WTC11 (cell line): ENCODE measurements at regions not wholly inside any gene's neighbourhood (a gene's known extent, or its start where the extent isn't known, plus 50 kb on each side); places are given as distances from the start of the nearest gene placed in this dataset.

Source experiments
- ATAC-seq: fragments of 200-7000 bp; cut with Tn5 transposase; 2 replicates; pipeline ENCODE4 v1.10.0; 2021; ENCODE audit warnings: mild to moderate bottlenecking, moderate library complexity
- CTCF ChIA-PET: fragments of 300-600 bp; sonication (Branson Sonifier 250); formaldehyde crosslinking; loops from one replicate; lab custom pipeline; 2021; ENCODE audit warnings: antibody characterized with exemption; lab: Charles Lee
- POLR2A ChIA-PET: fragments of 350-600 bp; sonication (Branson Sonifier 250); formaldehyde crosslinking; loops from one replicate; lab custom pipeline; 2021; ENCODE audit warnings: antibody characterized with exemption; lab: Charles Lee
- DNase-seq: peaks from one replicate; pipeline ENCODE4 v3.0.0; 2021; ENCODE audit warnings: low spot score
- H3K27ac Mint-ChIP-seq: 2 replicates; pipeline ENCODE4 v1.8.0; 2021; ENCODE audit warnings: mixed read lengths
- H3K27me3 Mint-ChIP-seq: 2 replicates; pipeline ENCODE4 v1.8.0; 2021; ENCODE audit warnings: low read depth, mild to moderate bottlenecking, moderate library complexity, mixed read lengths
- H3K36me3 Mint-ChIP-seq: 2 replicates; pipeline ENCODE4 v1.8.0; 2021; ENCODE audit warnings: mixed read lengths
- H3K4me1 Mint-ChIP-seq: 2 replicates; pipeline ENCODE4 v1.8.0; 2022; ENCODE audit warnings: mixed read lengths
- H3K4me3 Mint-ChIP-seq: 2 replicates; pipeline ENCODE4 v1.8.0; 2021; ENCODE audit warnings: mild to moderate bottlenecking, moderate library complexity, mixed read lengths
- H3K9me3 Mint-ChIP-seq: 2 replicates; pipeline ENCODE4 v1.8.0; 2021; ENCODE audit warnings: mixed read lengths
- CREB1 ChIP-seq: sonication (generic); formaldehyde crosslinking; IDR thresholded peaks from 2 replicates; pipeline ENCODE4 v1.8.0; 2023; ENCODE audit warnings: mild to moderate bottlenecking, missing genetic modification reagents
- CREM ChIP-seq: sonication (generic); formaldehyde crosslinking; IDR thresholded peaks from 2 replicates; pipeline ENCODE4 v1.8.1; 2022; ENCODE audit warnings: mild to moderate bottlenecking, missing genetic modification reagents, moderate library complexity
- FOXP1 ChIP-seq: sonication (generic); formaldehyde crosslinking; IDR thresholded peaks from 2 replicates; pipeline ENCODE4 v1.8.0; 2022; ENCODE audit warnings: missing genetic modification reagents, mild to moderate bottlenecking, moderate library complexity, borderline replicate concordance
- JAZF1 ChIP-seq: fragments of 250-450 bp; sonication (Bioruptor Pico); IDR thresholded peaks from 2 replicates; pipeline ENCODE4 v1.9.0; 2021; ENCODE audit warnings: moderate library complexity, mild to moderate bottlenecking, inconsistent platforms
- KAT7 ChIP-seq: sonication (generic); formaldehyde crosslinking; IDR thresholded peaks from 2 replicates; pipeline ENCODE4 v1.8.1; 2023; ENCODE audit warnings: missing genetic modification reagents, mild to moderate bottlenecking, borderline replicate concordance
- NFYB ChIP-seq: sonication (generic); formaldehyde crosslinking; conservative IDR thresholded peaks from 2 replicates; pipeline ENCODE4 v1.8.0; 2022; ENCODE audit warnings: low read depth, missing genetic modification reagents
- RORB ChIP-seq: fragments of 250-450 bp; sonication (Bioruptor Pico); IDR thresholded peaks from 2 replicates; pipeline ENCODE4 v1.9.0; 2021; ENCODE audit warnings: mild to moderate bottlenecking
- SMAD3 ChIP-seq: sonication (generic); formaldehyde crosslinking; IDR thresholded peaks from 2 replicates; pipeline ENCODE4 v1.8.0; 2022; ENCODE audit warnings: missing genetic modification reagents, mild to moderate bottlenecking, borderline replicate concordance
- TP53 ChIP-seq: sonication (generic); formaldehyde crosslinking; IDR thresholded peaks from 2 replicates; pipeline ENCODE4 v1.8.1; 2023; ENCODE audit warnings: mild to moderate bottlenecking, missing genetic modification reagents
- ZBTB21 ChIP-seq: sonication (generic); formaldehyde crosslinking; IDR thresholded peaks from 2 replicates; pipeline ENCODE4 v1.8.1; 2023; ENCODE audit warnings: mild to moderate bottlenecking, missing genetic modification reagents, borderline replicate concordance
- ZNF138 ChIP-seq: sonication (generic); formaldehyde crosslinking; conservative IDR thresholded peaks from 2 replicates; pipeline ENCODE4 v1.8.1; 2022; ENCODE audit warnings: mild to moderate bottlenecking, moderate library complexity, missing genetic modification reagents
- ZNF396 ChIP-seq: fragments of 250-450 bp; sonication (Bioruptor Pico); IDR thresholded peaks from 2 replicates; pipeline ENCODE4 v1.8.0; 2021; ENCODE audit warnings: mild to moderate bottlenecking, moderate library complexity, borderline replicate concordance
- TF ChIP-seq, protein P1 (sequence below): sonication (generic); formaldehyde crosslinking; IDR thresholded peaks from 2 replicates; pipeline ENCODE4 v1.8.0; 2022; ENCODE audit warnings: mild to moderate bottlenecking, missing genetic modification reagents
- TF ChIP-seq, protein P2 (sequence below): sonication (generic); formaldehyde crosslinking; IDR thresholded peaks from 2 replicates; pipeline ENCODE4 v1.8.1; 2023; ENCODE audit warnings: mild to moderate bottlenecking, missing genetic modification reagents
- TF ChIP-seq, protein P3 (sequence below): sonication (generic); formaldehyde crosslinking; IDR thresholded peaks from 2 replicates; pipeline ENCODE4 v1.8.1; 2022; ENCODE audit warnings: low read depth, missing genetic modification reagents, borderline replicate concordance
- TF ChIP-seq, protein P4 (sequence below): fragments of 200-600 bp; IDR thresholded peaks from 2 replicates; pipeline ENCODE4 v1.8.0; 2022; ENCODE audit warnings: antibody characterized with exemption
- TF ChIP-seq, protein P5 (sequence below): sonication (generic); formaldehyde crosslinking; IDR thresholded peaks from 2 replicates; pipeline ENCODE4 v1.8.0; 2022; ENCODE audit warnings: missing genetic modification reagents
- TF ChIP-seq, protein P6 (sequence below): fragments of 250-450 bp; sonication (Bioruptor Pico); IDR thresholded peaks from 2 replicates; pipeline ENCODE4 v2.1.2; 2022; ENCODE audit warnings: mild to moderate bottlenecking, moderate library complexity

DNA sequence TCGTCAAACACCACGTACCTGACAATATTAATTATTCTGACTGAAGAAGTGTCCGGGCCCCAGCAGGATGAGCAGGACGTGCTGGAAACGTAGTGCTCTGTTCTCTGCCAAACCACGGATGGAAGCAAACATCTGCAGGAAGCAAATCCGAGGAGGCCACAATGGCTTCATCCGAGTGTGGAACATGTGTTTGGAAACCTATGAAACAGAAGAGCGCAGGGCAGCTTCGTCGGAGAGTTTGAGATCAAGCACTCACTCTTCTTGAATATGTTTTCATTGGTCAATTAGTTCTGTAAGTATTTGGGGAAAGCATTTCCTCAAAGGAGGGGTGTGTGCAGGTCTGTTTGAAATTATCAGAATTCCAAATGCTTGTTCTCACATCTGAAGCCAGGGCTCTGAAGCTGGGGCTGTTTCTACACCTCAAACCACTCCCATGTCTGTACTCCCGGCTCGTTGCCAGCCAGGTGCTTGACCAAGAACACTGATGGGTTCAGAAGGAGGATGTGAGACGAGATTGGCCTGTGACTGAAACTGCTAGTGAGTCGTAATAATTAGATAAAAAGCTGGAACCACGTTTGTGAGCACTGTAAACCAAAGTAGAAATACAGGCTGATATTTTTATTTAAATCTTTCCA lies 356.6 kb upstream of the SALL3 start:
- ATAC-seq, result no peak
- Mint-ChIP-seq H3K27me3 (no peaks in the 10 kb centered on the region), H3K4me1 (peaks cover 9% of the 10 kb centered on the region), H3K36me3 (peaks cover 22% of the 10 kb centered on the region; the same call in 1 of the 2 replicates), H3K9me3 (peaks cover 41% of the 10 kb centered on the region)
- POLR2A ChIA-PET, result no interaction called here
- DNase-seq, result no peak
- TF ChIP-seq, protein P1, sequence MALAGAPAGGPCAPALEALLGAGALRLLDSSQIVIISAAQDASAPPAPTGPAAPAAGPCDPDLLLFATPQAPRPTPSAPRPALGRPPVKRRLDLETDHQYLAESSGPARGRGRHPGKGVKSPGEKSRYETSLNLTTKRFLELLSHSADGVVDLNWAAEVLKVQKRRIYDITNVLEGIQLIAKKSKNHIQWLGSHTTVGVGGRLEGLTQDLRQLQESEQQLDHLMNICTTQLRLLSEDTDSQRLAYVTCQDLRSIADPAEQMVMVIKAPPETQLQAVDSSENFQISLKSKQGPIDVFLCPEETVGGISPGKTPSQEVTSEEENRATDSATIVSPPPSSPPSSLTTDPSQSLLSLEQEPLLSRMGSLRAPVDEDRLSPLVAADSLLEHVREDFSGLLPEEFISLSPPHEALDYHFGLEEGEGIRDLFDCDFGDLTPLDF, result no peak
- TF ChIP-seq ZNF138 (CRISPR knock-in tag) (no peak), CREB1 (CRISPR knock-in tag) (no peak), NFYB (CRISPR knock-in tag) (no peak), TP53 (CRISPR knock-in tag) (no peak), SMAD3 (CRISPR knock-in tag) (no peak), FOXP1 (no peak), KAT7 (CRISPR knock-in tag) (no peak), RORB (CRISPR knock-in tag) (no peak)
- TF ChIP-seq, protein P2, sequence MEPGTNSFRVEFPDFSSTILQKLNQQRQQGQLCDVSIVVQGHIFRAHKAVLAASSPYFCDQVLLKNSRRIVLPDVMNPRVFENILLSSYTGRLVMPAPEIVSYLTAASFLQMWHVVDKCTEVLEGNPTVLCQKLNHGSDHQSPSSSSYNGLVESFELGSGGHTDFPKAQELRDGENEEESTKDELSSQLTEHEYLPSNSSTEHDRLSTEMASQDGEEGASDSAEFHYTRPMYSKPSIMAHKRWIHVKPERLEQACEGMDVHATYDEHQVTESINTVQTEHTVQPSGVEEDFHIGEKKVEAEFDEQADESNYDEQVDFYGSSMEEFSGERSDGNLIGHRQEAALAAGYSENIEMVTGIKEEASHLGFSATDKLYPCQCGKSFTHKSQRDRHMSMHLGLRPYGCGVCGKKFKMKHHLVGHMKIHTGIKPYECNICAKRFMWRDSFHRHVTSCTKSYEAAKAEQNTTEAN (CRISPR knock-in tag), result no peak
- TF ChIP-seq, protein P3, sequence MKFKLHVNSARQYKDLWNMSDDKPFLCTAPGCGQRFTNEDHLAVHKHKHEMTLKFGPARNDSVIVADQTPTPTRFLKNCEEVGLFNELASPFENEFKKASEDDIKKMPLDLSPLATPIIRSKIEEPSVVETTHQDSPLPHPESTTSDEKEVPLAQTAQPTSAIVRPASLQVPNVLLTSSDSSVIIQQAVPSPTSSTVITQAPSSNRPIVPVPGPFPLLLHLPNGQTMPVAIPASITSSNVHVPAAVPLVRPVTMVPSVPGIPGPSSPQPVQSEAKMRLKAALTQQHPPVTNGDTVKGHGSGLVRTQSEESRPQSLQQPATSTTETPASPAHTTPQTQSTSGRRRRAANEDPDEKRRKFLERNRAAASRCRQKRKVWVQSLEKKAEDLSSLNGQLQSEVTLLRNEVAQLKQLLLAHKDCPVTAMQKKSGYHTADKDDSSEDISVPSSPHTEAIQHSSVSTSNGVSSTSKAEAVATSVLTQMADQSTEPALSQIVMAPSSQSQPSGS, result no peak
- TF ChIP-seq, protein P4, sequence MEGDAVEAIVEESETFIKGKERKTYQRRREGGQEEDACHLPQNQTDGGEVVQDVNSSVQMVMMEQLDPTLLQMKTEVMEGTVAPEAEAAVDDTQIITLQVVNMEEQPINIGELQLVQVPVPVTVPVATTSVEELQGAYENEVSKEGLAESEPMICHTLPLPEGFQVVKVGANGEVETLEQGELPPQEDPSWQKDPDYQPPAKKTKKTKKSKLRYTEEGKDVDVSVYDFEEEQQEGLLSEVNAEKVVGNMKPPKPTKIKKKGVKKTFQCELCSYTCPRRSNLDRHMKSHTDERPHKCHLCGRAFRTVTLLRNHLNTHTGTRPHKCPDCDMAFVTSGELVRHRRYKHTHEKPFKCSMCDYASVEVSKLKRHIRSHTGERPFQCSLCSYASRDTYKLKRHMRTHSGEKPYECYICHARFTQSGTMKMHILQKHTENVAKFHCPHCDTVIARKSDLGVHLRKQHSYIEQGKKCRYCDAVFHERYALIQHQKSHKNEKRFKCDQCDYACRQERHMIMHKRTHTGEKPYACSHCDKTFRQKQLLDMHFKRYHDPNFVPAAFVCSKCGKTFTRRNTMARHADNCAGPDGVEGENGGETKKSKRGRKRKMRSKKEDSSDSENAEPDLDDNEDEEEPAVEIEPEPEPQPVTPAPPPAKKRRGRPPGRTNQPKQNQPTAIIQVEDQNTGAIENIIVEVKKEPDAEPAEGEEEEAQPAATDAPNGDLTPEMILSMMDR, result no peak
- TF ChIP-seq, protein P5, sequence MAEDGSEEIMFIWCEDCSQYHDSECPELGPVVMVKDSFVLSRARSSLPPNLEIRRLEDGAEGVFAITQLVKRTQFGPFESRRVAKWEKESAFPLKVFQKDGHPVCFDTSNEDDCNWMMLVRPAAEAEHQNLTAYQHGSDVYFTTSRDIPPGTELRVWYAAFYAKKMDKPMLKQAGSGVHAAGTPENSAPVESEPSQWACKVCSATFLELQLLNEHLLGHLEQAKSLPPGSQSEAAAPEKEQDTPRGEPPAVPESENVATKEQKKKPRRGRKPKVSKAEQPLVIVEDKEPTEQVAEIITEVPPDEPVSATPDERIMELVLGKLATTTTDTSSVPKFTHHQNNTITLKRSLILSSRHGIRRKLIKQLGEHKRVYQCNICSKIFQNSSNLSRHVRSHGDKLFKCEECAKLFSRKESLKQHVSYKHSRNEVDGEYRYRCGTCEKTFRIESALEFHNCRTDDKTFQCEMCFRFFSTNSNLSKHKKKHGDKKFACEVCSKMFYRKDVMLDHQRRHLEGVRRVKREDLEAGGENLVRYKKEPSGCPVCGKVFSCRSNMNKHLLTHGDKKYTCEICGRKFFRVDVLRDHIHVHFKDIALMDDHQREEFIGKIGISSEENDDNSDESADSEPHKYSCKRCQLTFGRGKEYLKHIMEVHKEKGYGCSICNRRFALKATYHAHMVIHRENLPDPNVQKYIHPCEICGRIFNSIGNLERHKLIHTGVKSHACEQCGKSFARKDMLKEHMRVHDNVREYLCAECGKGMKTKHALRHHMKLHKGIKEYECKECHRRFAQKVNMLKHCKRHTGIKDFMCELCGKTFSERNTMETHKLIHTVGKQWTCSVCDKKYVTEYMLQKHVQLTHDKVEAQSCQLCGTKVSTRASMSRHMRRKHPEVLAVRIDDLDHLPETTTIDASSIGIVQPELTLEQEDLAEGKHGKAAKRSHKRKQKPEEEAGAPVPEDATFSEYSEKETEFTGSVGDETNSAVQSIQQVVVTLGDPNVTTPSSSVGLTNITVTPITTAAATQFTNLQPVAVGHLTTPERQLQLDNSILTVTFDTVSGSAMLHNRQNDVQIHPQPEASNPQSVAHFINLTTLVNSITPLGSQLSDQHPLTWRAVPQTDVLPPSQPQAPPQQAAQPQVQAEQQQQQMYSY (CRISPR knock-in tag), result no peak
- TF ChIP-seq, all 79 proteins: peak for 0
- Mint-ChIP-seq H3K4me3 (no peak overlapping the region), H3K27ac (no peak overlapping the region)
- CTCF ChIA-PET, result no interaction called here

DNA sequence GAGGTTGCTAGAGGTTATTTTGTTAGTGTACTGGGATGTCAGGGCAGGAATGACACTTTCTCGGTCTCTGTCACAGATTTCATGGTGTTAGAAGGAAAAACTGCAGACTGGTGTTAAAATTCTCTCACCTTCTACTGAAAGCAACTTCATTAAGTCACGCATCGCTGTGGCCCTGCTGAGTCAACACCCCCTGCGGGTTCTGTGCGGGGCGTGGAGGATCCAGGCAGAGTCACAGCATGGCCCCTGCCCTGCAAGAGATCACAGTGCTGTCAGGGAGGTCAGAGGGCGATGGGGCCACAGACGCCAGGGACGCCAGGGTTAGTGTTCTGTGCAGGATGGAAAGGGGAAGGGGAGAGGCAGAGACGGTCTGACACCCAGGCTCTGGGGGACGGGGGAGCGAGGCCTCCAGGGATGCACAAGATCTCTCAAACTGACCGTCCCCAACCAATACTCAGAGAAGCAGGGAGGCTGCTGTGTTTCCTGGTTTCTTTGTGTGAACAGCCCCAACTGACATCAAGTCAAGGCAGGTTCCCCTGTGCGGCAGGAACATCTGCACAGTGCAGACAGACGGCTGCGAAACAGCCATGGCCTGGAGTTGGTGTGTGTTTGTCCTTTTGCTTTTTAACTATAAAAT lies 354.9 kb upstream of the SALL3 start:
- no peak overlapping the region for H3K4me3 Mint-ChIP-seq
- H3K27ac Mint-ChIP-seq, result no peak overlapping the region
- peaks cover 45% of the 10 kb centered on the region for H3K9me3 Mint-ChIP-seq
- H3K4me1 Mint-ChIP-seq, result peaks cover 7% of the 10 kb centered on the region
- ATAC-seq (no peak), DNase-seq (no peak)
- ChIA-PET POLR2A (no interaction called here), CTCF (no interaction called here)
- H3K36me3 Mint-ChIP-seq, result peaks cover 27% of the 10 kb centered on the region
- TF ChIP-seq ZBTB21, result no peak
- TF ChIP-seq ZNF396 (CRISPR knock-in tag), result no peak
- TF ChIP-seq JAZF1, result no peak
- no peak for TF ChIP-seq CREM (CRISPR knock-in tag)
- TF ChIP-seq, protein P6, sequence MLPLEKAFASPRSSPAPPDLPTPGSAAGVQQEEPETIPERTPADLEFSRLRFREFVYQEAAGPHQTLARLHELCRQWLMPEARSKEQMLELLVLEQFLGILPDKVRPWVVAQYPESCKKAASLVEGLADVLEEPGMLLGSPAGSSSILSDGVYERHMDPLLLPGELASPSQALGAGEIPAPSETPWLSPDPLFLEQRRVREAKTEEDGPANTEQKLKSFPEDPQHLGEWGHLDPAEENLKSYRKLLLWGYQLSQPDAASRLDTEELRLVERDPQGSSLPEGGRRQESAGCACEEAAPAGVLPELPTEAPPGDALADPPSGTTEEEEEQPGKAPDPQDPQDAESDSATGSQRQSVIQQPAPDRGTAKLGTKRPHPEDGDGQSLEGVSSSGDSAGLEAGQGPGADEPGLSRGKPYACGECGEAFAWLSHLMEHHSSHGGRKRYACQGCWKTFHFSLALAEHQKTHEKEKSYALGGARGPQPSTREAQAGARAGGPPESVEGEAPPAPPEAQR (CRISPR knock-in tag), result no peak
- H3K27me3 Mint-ChIP-seq, result peaks cover 2% of the 10 kb centered on the region; the same call in 1 of the 2 replicates
